ENCODE measurements at regions not wholly inside any gene's neighbourhood (a gene's known extent, or its start where the extent isn't known, plus 50 kb on each side); places are given as distances from the start of the nearest gene placed in this dataset.

DNA sequence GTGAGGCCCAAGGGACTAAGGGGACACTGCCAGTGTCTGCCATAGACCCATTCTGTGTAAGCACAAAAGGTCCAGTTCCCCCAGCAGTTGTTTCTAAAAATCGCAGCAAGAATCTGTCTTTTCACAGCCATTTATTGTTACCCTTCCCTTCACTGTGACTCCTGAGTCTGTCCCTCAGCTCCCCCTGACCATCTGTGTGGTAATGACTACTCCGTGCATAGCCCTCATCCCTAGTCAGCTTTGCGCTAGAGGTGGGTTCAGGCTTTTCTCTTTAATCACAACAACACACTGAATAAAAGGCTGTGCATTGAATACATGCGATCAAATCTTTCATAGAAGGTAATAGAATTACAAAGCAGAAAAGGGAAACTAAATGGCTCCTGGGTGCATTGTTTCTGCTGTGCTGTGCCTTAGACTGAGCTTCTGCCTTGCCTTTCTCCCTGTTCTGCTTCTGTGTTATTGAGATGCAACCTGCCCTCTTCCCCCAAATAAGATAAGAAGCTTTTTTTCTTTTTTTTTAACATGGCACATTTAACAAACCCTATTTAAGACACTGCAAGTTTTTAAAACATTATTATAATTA is 836.0 kb upstream of the CDH2 start:
- TF ChIP-seq, protein P1, sequence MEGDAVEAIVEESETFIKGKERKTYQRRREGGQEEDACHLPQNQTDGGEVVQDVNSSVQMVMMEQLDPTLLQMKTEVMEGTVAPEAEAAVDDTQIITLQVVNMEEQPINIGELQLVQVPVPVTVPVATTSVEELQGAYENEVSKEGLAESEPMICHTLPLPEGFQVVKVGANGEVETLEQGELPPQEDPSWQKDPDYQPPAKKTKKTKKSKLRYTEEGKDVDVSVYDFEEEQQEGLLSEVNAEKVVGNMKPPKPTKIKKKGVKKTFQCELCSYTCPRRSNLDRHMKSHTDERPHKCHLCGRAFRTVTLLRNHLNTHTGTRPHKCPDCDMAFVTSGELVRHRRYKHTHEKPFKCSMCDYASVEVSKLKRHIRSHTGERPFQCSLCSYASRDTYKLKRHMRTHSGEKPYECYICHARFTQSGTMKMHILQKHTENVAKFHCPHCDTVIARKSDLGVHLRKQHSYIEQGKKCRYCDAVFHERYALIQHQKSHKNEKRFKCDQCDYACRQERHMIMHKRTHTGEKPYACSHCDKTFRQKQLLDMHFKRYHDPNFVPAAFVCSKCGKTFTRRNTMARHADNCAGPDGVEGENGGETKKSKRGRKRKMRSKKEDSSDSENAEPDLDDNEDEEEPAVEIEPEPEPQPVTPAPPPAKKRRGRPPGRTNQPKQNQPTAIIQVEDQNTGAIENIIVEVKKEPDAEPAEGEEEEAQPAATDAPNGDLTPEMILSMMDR (IDR thresholded peaks at IDR 0.05) = no peak
- no peak for TF ChIP-seq POLR2A (IDR thresholded peaks at IDR 0.05)

All from uterus (tissue), 2 donors.